H9 (cell line): ENCODE measurements at regions not wholly inside any gene's neighbourhood (a gene's known extent, or its start where the extent isn't known, plus 50 kb on each side); places are given as distances from the start of the nearest gene placed in this dataset.
"Not testable (repeated sequence)": the region's sequence is repeated elsewhere in the genome, so short reads cannot be mapped to it uniquely, and the experiment has no call there.

Experiments used
- DNase-seq: peaks from one replicate; pipeline ENCODE4 v3.0.0-alpha.2; 2017
- H2AFZ ChIP-seq: one replicate; pipeline ENCODE4 v1.6.1; 2013; ENCODE audit warnings: mild to moderate bottlenecking, low read length, control low read depth, moderate library complexity
- H2AK5ac ChIP-seq: 2 replicates; pipeline ENCODE4 v1.6.1; 2013; ENCODE audit warnings: low read length, control low read depth, mixed read lengths; ENCODE audit not compliant: insufficient read length
- H2BK120ac ChIP-seq: one replicate; pipeline ENCODE4 v1.6.1; 2013; ENCODE audit warnings: low read depth, mild to moderate bottlenecking, low read length, control low read depth, inconsistent platforms; ENCODE audit not compliant: poor library complexity, severe bottlenecking
- H2BK12ac ChIP-seq: 2 replicates; pipeline ENCODE4 v1.6.1; 2013; ENCODE audit warnings: low read length, control low read depth, mixed read lengths, low read depth; ENCODE audit not compliant: insufficient read length
- H2BK15ac ChIP-seq: 2 replicates; pipeline ENCODE4 v1.6.1; 2013; ENCODE audit warnings: low read depth, low read length, control low read depth
- H2BK20ac ChIP-seq: one replicate; pipeline ENCODE4 v1.6.1; 2013; ENCODE audit warnings: low read depth, mild to moderate bottlenecking, low read length, control low read depth, inconsistent platforms; ENCODE audit not compliant: poor library complexity, severe bottlenecking
- H2BK5ac ChIP-seq: 2 replicates; pipeline ENCODE4 v1.6.1; 2013; ENCODE audit warnings: low read length, control low read depth, mixed read lengths; ENCODE audit not compliant: insufficient read length
- H3K14ac ChIP-seq: 2 replicates; pipeline ENCODE4 v1.6.1; 2013; ENCODE audit warnings: low read length, control low read depth; ENCODE audit not compliant: insufficient read depth
- H3K18ac ChIP-seq: 2 replicates; pipeline ENCODE4 v1.6.1; 2013; ENCODE audit warnings: low read depth, mild to moderate bottlenecking, mixed read lengths, low read length, control low read depth; ENCODE audit not compliant: insufficient read length
- H3K23ac ChIP-seq: 2 replicates; pipeline ENCODE4 v1.6.1; 2013; ENCODE audit warnings: low read length, control low read depth, mixed read lengths, low read depth; ENCODE audit not compliant: insufficient read length
- H3K23me2 ChIP-seq: 2 replicates; pipeline ENCODE4 v1.6.1; 2013; ENCODE audit warnings: low read depth, mild to moderate bottlenecking, mixed read lengths, low read length, control low read depth; ENCODE audit not compliant: insufficient read length, poor library complexity, severe bottlenecking
- H3K27ac ChIP-seq: 2 replicates; pipeline ENCODE4 v1.5.1; 2013; ENCODE audit warnings: low read length, control low read depth, mixed read lengths, low read depth; ENCODE audit not compliant: insufficient read length
- H3K27me3 ChIP-seq: 2 replicates; pipeline ENCODE4 v1.6.1; 2013; ENCODE audit warnings: low read length, control low read depth, inconsistent platforms; ENCODE audit not compliant: insufficient read depth
- H3K4ac ChIP-seq: 2 replicates; pipeline ENCODE4 v1.6.1; 2013; ENCODE audit warnings: low read depth, mild to moderate bottlenecking, control low read depth, inconsistent platforms, low read length, moderate library complexity
- H3K4me1 ChIP-seq: 2 replicates; pipeline ENCODE4 v1.6.1; 2013; ENCODE audit warnings: low read length, control low read depth, inconsistent platforms; ENCODE audit not compliant: insufficient read depth
- H3K4me2 ChIP-seq: 2 replicates; pipeline ENCODE4 v1.6.1; 2013; ENCODE audit warnings: low read length, control low read depth, mixed read lengths; ENCODE audit not compliant: insufficient read length, insufficient read depth
- H3K56ac ChIP-seq: 2 replicates; pipeline ENCODE4 v1.6.1; 2013; ENCODE audit warnings: low read depth, mild to moderate bottlenecking, mixed read lengths, low read length, control low read depth; ENCODE audit not compliant: insufficient read length
- H3K79me1 ChIP-seq: 2 replicates; pipeline ENCODE4 v1.6.1; 2013; ENCODE audit warnings: low read depth, mild to moderate bottlenecking, moderate library complexity, low read length, control low read depth, inconsistent platforms; ENCODE audit not compliant: insufficient read depth, poor library complexity, severe bottlenecking
- H3K79me2 ChIP-seq: 2 replicates; pipeline ENCODE4 v1.6.1; 2013; ENCODE audit warnings: low read length, control low read depth, inconsistent platforms; ENCODE audit not compliant: insufficient read depth
- H3K9ac ChIP-seq: 2 replicates; pipeline ENCODE4 v1.6.1; 2013; ENCODE audit warnings: low read length, control low read depth, mixed read lengths; ENCODE audit not compliant: insufficient read length; ENCODE audit errors: extremely low read depth
- H3K9me3 ChIP-seq: one replicate; pipeline ENCODE4 v1.6.1; 2013; ENCODE audit warnings: low read depth, low read length, inconsistent platforms; ENCODE audit not compliant: control insufficient read depth
- H3T11ph ChIP-seq: one replicate; pipeline ENCODE4 v1.6.1; 2013; ENCODE audit warnings: mild to moderate bottlenecking, low read length, control low read depth, inconsistent platforms
- H4K20me1 ChIP-seq: one replicate; pipeline ENCODE4 v1.6.1; 2013; ENCODE audit not compliant: control insufficient read depth, insufficient read length, insufficient read depth
- H4K5ac ChIP-seq: 2 replicates; pipeline ENCODE4 v1.6.1; 2013; ENCODE audit warnings: low read depth, mild to moderate bottlenecking, mixed read lengths, low read length, control low read depth; ENCODE audit not compliant: insufficient read length
- H4K8ac ChIP-seq: replicated peaks from 2 replicates; pipeline ENCODE4 v1.6.1; 2013; ENCODE audit warnings: low read length, control low read depth, mixed read lengths, low read depth; ENCODE audit not compliant: insufficient read length
- H4K91ac ChIP-seq: 2 replicates; pipeline ENCODE4 v1.6.1; 2013; ENCODE audit warnings: low read depth, mild to moderate bottlenecking, moderate library complexity, mixed read lengths, low read length, control low read depth; ENCODE audit not compliant: insufficient read length
- H3K27ac Mint-ChIP-seq, 3 experiments: 2 replicates in 2 of 3; 3 replicates in 1 of 3; pipeline ENCODE4 v1.8.0; 2020 to 2021; ENCODE audit warnings: mixed read lengths in 3 of 3, mild to moderate bottlenecking in 1 of 3, moderate library complexity in 1 of 3
- H3K27me3 Mint-ChIP-seq: 2 replicates; pipeline ENCODE4 v1.8.0; 2021; ENCODE audit warnings: low read depth, mild to moderate bottlenecking, moderate library complexity, mixed read lengths
- H3K36me3 Mint-ChIP-seq, 3 experiments: 2 replicates in 2 of 3; 3 replicates in 1 of 3; pipeline ENCODE4 v1.8.0; 2020 to 2021; ENCODE audit warnings: low read depth in 3 of 3, mixed read lengths in 3 of 3; ENCODE audit not compliant: insufficient read depth in 1 of 3
- H3K4me1 Mint-ChIP-seq, 2 experiments: 2 replicates each; pipeline ENCODE4 v1.8.0; 2020; ENCODE audit warnings: mixed read lengths in 2 of 2
- H3K4me3 Mint-ChIP-seq, 2 experiments: 2 replicates in 1 of 2; 3 replicates in 1 of 2; pipeline ENCODE4 v1.8.0; 2020 to 2021; ENCODE audit warnings: mild to moderate bottlenecking in 2 of 2, mixed read lengths in 2 of 2, moderate library complexity in 1 of 2
- H3K9me3 Mint-ChIP-seq, 2 experiments: 2 replicates in 1 of 2; 3 replicates in 1 of 2; pipeline ENCODE4 v1.8.0; 2020; ENCODE audit warnings: mild to moderate bottlenecking in 2 of 2, mixed read lengths in 2 of 2, moderate library complexity in 1 of 2
- WGBS: extraction: QIAGEN DNeasy Blood & Tissue Kit; methylation state at CpG from one replicate; pipeline ENCODE4 v1.1.7; 2013; ENCODE audit warnings: missing lambda C conversion rate, low lambda C conversion rate, mixed read lengths; ENCODE audit not compliant: insufficient read length; ENCODE audit errors: extremely low coverage; 5-methylcytosine and 5-hydroxymethylcytosine counted together
- TF ChIP-seq, protein P1 (sequence below): fragments of 200-600 bp; sonication (generic); conservative IDR thresholded peaks from 3 replicates; pipeline ENCODE4 v1.8.0; 2021; ENCODE audit warnings: antibody characterized with exemption, mild to moderate bottlenecking

- H2AK5ac ChIP-seq, result no peak overlapping the region
- H2BK15ac ChIP-seq, result no peak overlapping the region
- TF ChIP-seq, protein P1, sequence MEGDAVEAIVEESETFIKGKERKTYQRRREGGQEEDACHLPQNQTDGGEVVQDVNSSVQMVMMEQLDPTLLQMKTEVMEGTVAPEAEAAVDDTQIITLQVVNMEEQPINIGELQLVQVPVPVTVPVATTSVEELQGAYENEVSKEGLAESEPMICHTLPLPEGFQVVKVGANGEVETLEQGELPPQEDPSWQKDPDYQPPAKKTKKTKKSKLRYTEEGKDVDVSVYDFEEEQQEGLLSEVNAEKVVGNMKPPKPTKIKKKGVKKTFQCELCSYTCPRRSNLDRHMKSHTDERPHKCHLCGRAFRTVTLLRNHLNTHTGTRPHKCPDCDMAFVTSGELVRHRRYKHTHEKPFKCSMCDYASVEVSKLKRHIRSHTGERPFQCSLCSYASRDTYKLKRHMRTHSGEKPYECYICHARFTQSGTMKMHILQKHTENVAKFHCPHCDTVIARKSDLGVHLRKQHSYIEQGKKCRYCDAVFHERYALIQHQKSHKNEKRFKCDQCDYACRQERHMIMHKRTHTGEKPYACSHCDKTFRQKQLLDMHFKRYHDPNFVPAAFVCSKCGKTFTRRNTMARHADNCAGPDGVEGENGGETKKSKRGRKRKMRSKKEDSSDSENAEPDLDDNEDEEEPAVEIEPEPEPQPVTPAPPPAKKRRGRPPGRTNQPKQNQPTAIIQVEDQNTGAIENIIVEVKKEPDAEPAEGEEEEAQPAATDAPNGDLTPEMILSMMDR, result no peak
- no peak for DNase-seq
- H4K5ac ChIP-seq, result no peak overlapping the region
- no peak overlapping the region for H3K56ac ChIP-seq
- no peak overlapping the region for H2BK20ac ChIP-seq
- no peak overlapping the region for H2BK120ac ChIP-seq
- H3K79me2 ChIP-seq, result peaks cover under 1% of the 10 kb centered on the region; the same call in 1 of the 2 replicates
- H4K8ac ChIP-seq, result no peak overlapping the region
- H3K23ac ChIP-seq, result no peak overlapping the region
- no peak overlapping the region for H3K4ac ChIP-seq
- Mint-ChIP-seq H3K9me3 (peaks cover 0 to 4% of the 10 kb centered on the region in 2 experiments; a peak in 1 of 5 replicates), H3K27me3 (no peaks in the 10 kb centered on the region; the same call in 1 of the 2 replicates), H3K4me3 (no peak overlapping the region), H3K4me1 (peaks cover 2 to 3% of the 10 kb centered on the region in 2 experiments; a peak in 2 of 4 replicates), H3K36me3 (no peaks in the 10 kb centered on the region), H3K27ac (no peak overlapping the region)
- no peak overlapping the region for H3K9ac ChIP-seq
- H3K14ac ChIP-seq, result no peak overlapping the region
- no peaks in the 10 kb centered on the region for H4K20me1 ChIP-seq
- H3K79me1 ChIP-seq, result no peaks in the 10 kb centered on the region
- no CpG with 5 or more reads among the region's 13 CpGs for WGBS
- no peak overlapping the region for H3K27ac ChIP-seq
- no peaks in the 10 kb centered on the region for H3K9me3 ChIP-seq
- H2BK12ac ChIP-seq, result no peak overlapping the region
- no peak overlapping the region for H3K18ac ChIP-seq
- no peak overlapping the region for H2BK5ac ChIP-seq
- H3K27me3 ChIP-seq, result no peaks in the 10 kb centered on the region
- H3K4me1 ChIP-seq, result no peaks in the 10 kb centered on the region
- H2AFZ ChIP-seq, result no peak overlapping the region
- H3K4me2 ChIP-seq, result no peak overlapping the region
- no peak overlapping the region for H4K91ac ChIP-seq
- H3T11ph ChIP-seq, result no peak overlapping the region
- H3K23me2 ChIP-seq, result no peaks in the 10 kb centered on the region
These were observed 584.9 kb upstream of the COBL start for GRCh38 chr7:51901489-51901840.

GRCh38 chr7:51900755-51901488 is 584.3 kb upstream of the COBL start:
- H3K9ac ChIP-seq, H3K27ac Mint-ChIP-seq, H3K4me1 ChIP-seq, H3K4me1 Mint-ChIP-seq, H3K4me3 Mint-ChIP-seq, H2BK12ac ChIP-seq, H4K20me1 ChIP-seq, H3K79me1 ChIP-seq, H3K27ac ChIP-seq, H2AK5ac ChIP-seq, H3K56ac ChIP-seq, H4K8ac ChIP-seq, H2BK15ac ChIP-seq, H3K79me2 ChIP-seq, H2BK20ac ChIP-seq, H4K91ac ChIP-seq, H3K27me3 Mint-ChIP-seq, H2BK120ac ChIP-seq, H3K36me3 Mint-ChIP-seq, H3K9me3 Mint-ChIP-seq, H3T11ph ChIP-seq, H2AFZ ChIP-seq, H3K18ac ChIP-seq, H3K9me3 ChIP-seq, H3K23ac ChIP-seq, DNase-seq, H3K4ac ChIP-seq, H3K23me2 ChIP-seq, H2BK5ac ChIP-seq, H4K5ac ChIP-seq, H3K14ac ChIP-seq, H3K27me3 ChIP-seq, H3K4me2 ChIP-seq: not testable (repeated sequence)
- no CpG with 5 or more reads among the region's 42 CpGs for WGBS
